ENCODE measurements at regions not wholly inside any gene's neighbourhood (a gene's known extent, or its start where the extent isn't known, plus 50 kb on each side); places are given as distances from the start of the nearest gene placed in this dataset.

DNA sequence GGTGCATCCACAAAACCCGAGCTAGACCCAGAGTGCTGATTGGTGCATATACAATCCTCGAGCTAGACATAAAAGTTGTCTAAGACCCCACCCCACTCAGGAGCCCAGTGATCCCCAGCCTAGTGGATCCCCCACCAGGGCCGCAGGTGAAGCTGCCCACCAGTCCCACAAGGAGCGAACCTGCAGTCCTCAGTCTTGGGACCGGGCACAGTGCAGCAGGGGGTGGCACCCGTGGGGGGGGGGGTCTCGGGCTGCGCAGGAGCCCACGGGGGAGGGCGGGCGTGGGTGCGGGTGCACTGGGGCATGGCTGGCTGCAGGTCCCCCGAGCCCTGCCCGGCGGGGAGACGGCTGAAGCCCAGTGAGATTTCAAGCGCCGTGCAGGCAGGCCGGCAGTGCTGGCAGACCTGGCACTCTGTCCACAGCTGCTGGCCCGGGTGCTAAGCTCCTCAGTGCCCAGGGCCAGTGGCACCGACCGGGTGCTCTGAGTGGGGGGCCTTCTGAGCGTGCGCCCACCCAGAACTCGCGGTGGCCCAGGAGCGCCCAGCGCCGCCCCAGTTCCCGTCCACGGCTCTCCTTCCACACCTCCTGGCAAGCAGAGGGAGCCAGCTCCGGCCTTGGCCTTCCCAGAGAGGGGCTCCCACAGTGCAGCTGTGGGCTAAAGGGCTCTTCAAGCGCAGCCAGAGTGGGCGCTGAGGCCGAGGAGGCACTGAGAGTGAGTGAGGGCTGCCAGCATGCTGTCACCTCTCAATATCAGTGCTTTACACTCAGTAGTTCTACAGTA, 989.1 kb downstream of the FAM181B start:
- Histone ChIP-seq H3K14ac (ENCODE audit: insufficient read length) (no peak overlapping the region), H3K56ac (replicated peaks; ENCODE audit: insufficient read length, low read depth, low read length) (no peak overlapping the region), H3K18ac (ENCODE audit: extremely low read depth, low read length) (no peak overlapping the region), H3K4me1 (replicated peaks in 1 of 4; ENCODE audit: control insufficient read depth in 3 of 4, insufficient read depth in 4 of 4, low read length in 3 of 4) (no peaks in the 10 kb centered on the region), H3K4me3 (ENCODE audit: extremely low read depth in 1 of 4, insufficient read depth in 2 of 4, low read depth in 3 of 4, low read length in 4 of 4) (no peak overlapping the region), H2BK120ac (replicated peaks; ENCODE audit: low read depth, low read length) (no peak overlapping the region), H3K27me3 (replicated peaks in 1 of 4; ENCODE audit: control insufficient read depth in 3 of 4, extremely low read depth in 1 of 4, insufficient read depth in 3 of 4, low read length in 3 of 4) (no peaks in the 10 kb centered on the region), H4K91ac (replicated peaks; ENCODE audit: insufficient read length, low read length) (no peak overlapping the region), H2AFZ (ENCODE audit: low read length) (no peak overlapping the region), H2BK15ac (ENCODE audit: low read length) (no peak overlapping the region), H3K9ac (replicated peaks in 1 of 4; ENCODE audit: extremely low read depth in 1 of 4, low read depth in 3 of 4, low read length in 3 of 4) (no peak overlapping the region), H3K4ac (replicated peaks; ENCODE audit: insufficient read length, low read depth, low read length) (no peak overlapping the region), H2BK12ac (ENCODE audit: low read depth, low read length) (no peak overlapping the region), H2AK5ac (ENCODE audit: low read depth, low read length) (no peak overlapping the region), H3K23ac (ENCODE audit: insufficient read length) (no peak overlapping the region), H4K5ac (ENCODE audit: insufficient read length, low read depth, low read length) (no peak overlapping the region), H3K79me1 (ENCODE audit: low read depth, low read length) (no peaks in the 10 kb centered on the region), H4K8ac (ENCODE audit: extremely low read depth, insufficient read depth, low read length) (no peak overlapping the region), H3K27ac (ENCODE audit: low read depth, low read length) (no peak overlapping the region), H2BK20ac (ENCODE audit: low read length) (no peak overlapping the region), H4K20me1 (replicated peaks in 1 of 2; ENCODE audit: control insufficient read depth in 1 of 2, insufficient read depth in 2 of 2, low read length in 2 of 2) (no peaks in the 10 kb centered on the region), H3K36me3 (ENCODE audit: control insufficient read depth in 2 of 4, insufficient read depth in 4 of 4, low read length in 3 of 4) (no peaks in the 10 kb centered on the region), H3K9me3 (ENCODE audit: insufficient read depth in 2 of 2, low read depth in 1 of 2, low read length in 1 of 2) (peaks cover 0 to 9% of the 10 kb centered on the region in 2 experiments; a peak in 2 of 4 replicates), H2BK5ac (ENCODE audit: low read depth, low read length) (no peak overlapping the region), H3K79me2 (ENCODE audit: control insufficient read depth in 1 of 2, insufficient read depth in 2 of 2, low read length in 2 of 2) (no peaks in the 10 kb centered on the region), H3K4me2 (ENCODE audit: insufficient read depth in 1 of 2, low read depth in 2 of 2, low read length in 2 of 2) (no peak overlapping the region), H3K23me2 (ENCODE audit: low read depth, low read length) (no peaks in the 10 kb centered on the region; the same call in 1 of the 2 replicates)
- TF ChIP-seq KDM1A (IDR thresholded peaks at IDR 0.05; ENCODE audit: borderline replicate concordance, low read length), result no peak
- POLR2A ChIA-PET (ENCODE audit: partially characterized antibody), result no interaction called here
- FAIRE-seq, result no peak
- DNase-seq (ENCODE audit: low read depth in 1 of 2, low spot score in 2 of 2), result no peak
- 95% methylated on average over 16 of the region's 35 CpGs; no CpG with 5 or more reads in 1 of the 2 experiments for WGBS, 2 experiments (ENCODE audit: extremely low coverage in 1 of 2, insufficient coverage in 1 of 2, insufficient read length in 1 of 2, insufficient replicate concordance in 2 of 2, low coverage in 1 of 2, low lambda C conversion rate in 2 of 2, missing lambda C conversion rate in 1 of 2)
- CTCF ChIA-PET (ENCODE audit: partially characterized antibody), result no interaction called here

Data from H1 (cell line).